Germinal center (tissue), 1 donor: ENCODE measurements at regions not wholly inside any gene's neighbourhood (a gene's known extent, or its start where the extent isn't known, plus 50 kb on each side); places are given as distances from the start of the nearest gene placed in this dataset.

Experiments
- DNase-seq: peaks from one replicate; pipeline ENCODE4 v3.0.0; 2012; ENCODE audit warnings: mixed read lengths, low spot score

- no peak for DNase-seq
These were observed 208.7 kb downstream of the MED10 start for GRCh38 chr5:6169660-6170059.

GRCh38 chr5:6166698-6167394 is 211.5 kb downstream of the MED10 start:
- no peak for DNase-seq

GRCh38 chr5:6163913-6164312 is 214.4 kb downstream of the MED10 start:
- no peak for DNase-seq

GRCh38 chr5:6162175-6162574 is 216.2 kb downstream of the MED10 start:
- no peak for DNase-seq

GRCh38 chr5:6161257-6161656 is 217.1 kb downstream of the MED10 start:
- DNase-seq = no peak

GRCh38 chr5:6159832-6160430 is 218.4 kb downstream of the MED10 start:
- DNase-seq = no peak

GRCh38 chr5:6158974-6159831 is 219.1 kb downstream of the MED10 start:
- no peak for DNase-seq

- no peak for DNase-seq
These were observed 224.1 kb downstream of the MED10 start for GRCh38 chr5:6154216-6154615.

GRCh38 chr5:6146271-6146670 is 232.1 kb downstream of the MED10 start:
- DNase-seq = no peak

GRCh38 chr5:6145616-6146237 is 232.6 kb downstream of the MED10 start:
- DNase-seq = no peak

- no peak for DNase-seq
These were observed 234.8 kb downstream of the MED10 start for GRCh38 chr5:6143523-6143922.

GRCh38 chr5:6142353-6142752 is 236.0 kb downstream of the MED10 start:
- no peak for DNase-seq

GRCh38 chr5:6140219-6140618 is 238.1 kb downstream of the MED10 start:
- DNase-seq = no peak

GRCh38 chr5:6135977-6136376 is 242.4 kb downstream of the MED10 start:
- DNase-seq = peak; percentile 8

- no peak for DNase-seq
These were observed 244.1 kb downstream of the MED10 start for GRCh38 chr5:6134281-6134680.

GRCh38 chr5:6125781-6126180 is 252.6 kb downstream of the MED10 start:
- DNase-seq = no peak

GRCh38 chr5:6118691-6119090 is 259.7 kb downstream of the MED10 start:
- DNase-seq = no peak

GRCh38 chr5:6117212-6117611 is 261.1 kb downstream of the MED10 start:
- DNase-seq = no peak

- no peak for DNase-seq
These were observed 262.5 kb downstream of the MED10 start for GRCh38 chr5:6115852-6116251.

- DNase-seq = no peak
These were observed 265.8 kb downstream of the MED10 start for GRCh38 chr5:6112538-6112937.

- DNase-seq = no peak
These were observed 266.2 kb downstream of the MED10 start for GRCh38 chr5:6112125-6112524.

GRCh38 chr5:6111131-6111530 is 267.2 kb downstream of the MED10 start:
- no peak for DNase-seq
